Stimulated activated naive B cell treated with anti-CD40 and anti-IgM and Interleukin-4, amounts not matched to agents 10 μg/mL and 1 μg/mL and 100 μg/mL, for 72 hours (primary cell): ENCODE measurements at regions not wholly inside any gene's neighbourhood (a gene's known extent, or its start where the extent isn't known, plus 50 kb on each side); places are given as distances from the start of the nearest gene placed in this dataset.
A peak's percentile ranks its signal among the peaks of the same experiment; 100 is the strongest.
"Not testable (repeated sequence)": the region's sequence is repeated elsewhere in the genome, so short reads cannot be mapped to it uniquely, and the experiment has no call there.

ENCODE experiments used
- ATAC-seq, 2 donors: fragments of 150-1000 bp; cut with Tn5 transposase; replicated peaks; 2 replicates each; pipeline ENCODE4 v1.10.0; 2021; ENCODE audit warnings: moderate library complexity in 1 of 2
- DNase-seq: peaks from one replicate; pipeline ENCODE4 v3.0.0; 2021
- H3K27ac Mint-ChIP-seq: one replicate; pipeline ENCODE4 v1.8.0; 2022; ENCODE audit warnings: mild to moderate bottlenecking, mixed read lengths
- H3K27me3 Mint-ChIP-seq, 2 donors: one replicate each; pipeline ENCODE4 v1.8.0; 2022; ENCODE audit warnings: mixed read lengths in 2 of 2
- H3K36me3 Mint-ChIP-seq, 2 donors: one replicate each; pipeline ENCODE4 v1.8.0; 2022; ENCODE audit warnings: mixed read lengths in 2 of 2, mild to moderate bottlenecking in 1 of 2
- H3K4me1 Mint-ChIP-seq, 2 donors: one replicate each; pipeline ENCODE4 v1.8.0; 2022; ENCODE audit warnings: mixed read lengths in 2 of 2, mild to moderate bottlenecking in 1 of 2
- H3K4me3 Mint-ChIP-seq, 2 donors: one replicate each; pipeline ENCODE4 v1.8.0; 2022; ENCODE audit warnings: mild to moderate bottlenecking in 2 of 2, mixed read lengths in 2 of 2, moderate library complexity in 1 of 2
- H3K9me3 Mint-ChIP-seq, 2 donors: one replicate each; pipeline ENCODE4 v1.8.0; 2022; ENCODE audit warnings: mixed read lengths in 2 of 2, mild to moderate bottlenecking in 1 of 2

DNA sequence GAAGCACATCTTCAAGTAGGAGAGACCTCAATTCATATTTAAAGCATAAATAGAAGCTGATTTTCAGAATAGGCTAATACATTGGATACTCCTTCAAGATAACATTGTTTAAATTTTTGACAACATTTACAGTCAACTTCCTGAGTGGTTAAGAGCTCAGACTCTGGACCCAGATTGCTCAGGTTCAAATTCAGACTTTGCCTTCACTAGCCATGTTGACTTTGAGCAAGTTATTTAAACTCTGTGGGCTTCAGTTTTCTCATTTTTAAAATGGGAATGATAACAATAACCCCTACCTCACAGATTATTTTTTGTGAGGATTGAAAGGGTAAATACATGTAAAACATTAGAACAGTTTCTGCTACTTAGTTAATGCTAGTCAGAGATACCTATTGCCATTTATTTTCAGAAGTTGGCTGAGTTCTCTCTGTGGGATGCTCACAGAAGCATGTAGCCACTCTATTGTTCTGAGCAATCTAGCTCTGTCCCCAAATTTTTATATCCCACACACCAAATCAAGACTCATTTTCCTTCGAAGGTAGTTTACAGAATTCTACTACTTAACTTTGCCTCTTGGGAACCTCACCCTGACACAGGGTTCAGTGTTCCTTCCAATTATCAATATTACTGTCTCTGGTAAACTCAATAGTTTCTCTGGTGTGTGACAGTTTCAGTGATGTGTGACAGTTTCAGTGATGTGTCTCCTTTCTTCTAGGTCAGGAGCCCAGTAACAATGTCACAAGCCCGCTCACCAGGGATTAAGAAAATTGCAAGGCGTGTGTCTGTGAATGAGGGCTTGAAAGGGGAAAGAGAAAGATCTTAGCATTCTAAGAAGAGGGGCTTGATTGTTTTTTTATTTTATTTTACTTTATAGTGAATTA lies 79.4 kb upstream of the OSTN start:
- no peaks in the 10 kb centered on the region for H3K36me3 Mint-ChIP-seq
- H3K9me3 Mint-ChIP-seq = no peaks in the 10 kb centered on the region
- H3K4me3 Mint-ChIP-seq = no peak overlapping the region
- ATAC-seq (no peak), DNase-seq (no peak)
- no peaks in the 10 kb centered on the region for H3K27me3 Mint-ChIP-seq
- no peak overlapping the region for H3K27ac Mint-ChIP-seq
- H3K4me1 Mint-ChIP-seq = no peaks in the 10 kb centered on the region

DNA sequence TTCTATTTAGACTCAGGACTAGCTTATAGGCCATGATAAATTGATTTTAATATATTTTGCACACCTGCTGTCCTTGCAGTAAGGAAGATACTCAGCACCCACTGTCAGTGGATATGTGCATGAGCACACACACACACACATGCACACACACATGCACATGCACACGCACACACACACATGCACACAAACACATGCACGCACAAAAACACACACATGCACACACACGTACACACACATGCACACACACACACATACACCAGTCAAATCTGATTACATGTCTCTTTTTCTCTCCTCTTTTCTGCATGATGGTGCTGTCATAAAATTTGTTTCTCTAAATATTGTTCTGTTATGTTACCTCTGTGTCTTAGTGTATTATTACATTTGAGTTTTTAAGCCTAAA lies 87.3 kb upstream of the OSTN start:
- no peaks in the 10 kb centered on the region for H3K9me3 Mint-ChIP-seq
- H3K36me3 Mint-ChIP-seq = no peaks in the 10 kb centered on the region
- H3K4me1 Mint-ChIP-seq = no peaks in the 10 kb centered on the region
- no peak overlapping the region for H3K4me3 Mint-ChIP-seq
- no peak overlapping the region for H3K27ac Mint-ChIP-seq
- no peak for DNase-seq
- ATAC-seq = no peak
- peaks cover 0 to 3% of the 10 kb centered on the region in 2 donors for H3K27me3 Mint-ChIP-seq

DNA sequence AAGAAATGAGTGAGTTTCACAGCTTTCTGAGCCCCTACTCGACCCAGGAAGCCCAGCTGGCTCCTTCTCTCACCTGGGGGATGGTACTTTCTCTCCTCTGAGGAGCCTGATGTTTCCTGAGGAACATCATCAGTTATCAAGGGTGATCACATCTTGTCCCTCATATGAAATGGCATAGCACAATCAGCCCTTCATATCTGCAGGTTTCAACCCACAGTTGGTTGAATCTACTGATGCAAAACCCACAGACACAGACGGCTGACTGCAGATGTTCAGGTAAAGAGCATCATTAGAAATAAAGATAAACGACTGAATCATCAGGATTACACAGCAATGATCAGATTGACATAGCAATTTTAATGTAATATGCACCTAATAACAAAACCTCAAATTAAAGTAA lies 93.6 kb upstream of the OSTN start:
- no peak overlapping the region for H3K27ac Mint-ChIP-seq
- H3K36me3 Mint-ChIP-seq = no peaks in the 10 kb centered on the region
- DNase-seq = no peak
- no peak overlapping the region for H3K4me3 Mint-ChIP-seq
- peaks cover 5 to 6% of the 10 kb centered on the region in 2 donors for H3K9me3 Mint-ChIP-seq
- peak; percentile 55 to 63 for ATAC-seq
- peaks cover 6% of the 10 kb centered on the region in 2 donors for H3K27me3 Mint-ChIP-seq
- peaks cover 2 to 9% of the 10 kb centered on the region in 2 donors for H3K4me1 Mint-ChIP-seq

DNA sequence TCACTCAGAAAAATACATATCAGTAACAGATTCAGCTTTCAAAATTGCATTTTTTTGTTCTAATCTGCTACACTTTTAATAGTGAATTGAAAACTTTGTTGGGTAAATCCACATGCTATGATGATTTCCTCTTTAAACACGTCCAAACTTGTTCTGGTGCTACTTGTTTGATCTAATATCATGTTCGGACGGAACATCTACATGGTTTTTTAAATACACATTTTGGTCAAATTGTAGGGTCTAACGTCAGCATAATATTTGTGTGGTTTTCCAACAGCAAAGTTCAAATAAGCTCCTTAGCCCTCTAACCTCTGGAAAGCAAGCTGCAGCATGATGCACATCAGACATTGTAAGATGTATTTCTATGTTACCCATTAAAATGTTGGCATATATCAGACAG lies 98.5 kb upstream of the OSTN start:
- no peak overlapping the region for H3K27ac Mint-ChIP-seq
- H3K4me1 Mint-ChIP-seq = peaks cover 2 to 8% of the 10 kb centered on the region in 2 donors
- no peaks in the 10 kb centered on the region for H3K36me3 Mint-ChIP-seq
- H3K9me3 Mint-ChIP-seq = peaks cover 5 to 6% of the 10 kb centered on the region in 2 donors
- DNase-seq = no peak
- H3K27me3 Mint-ChIP-seq = peaks cover 6 to 11% of the 10 kb centered on the region in 2 donors
- no peak for ATAC-seq
- H3K4me3 Mint-ChIP-seq = no peak overlapping the region

DNA sequence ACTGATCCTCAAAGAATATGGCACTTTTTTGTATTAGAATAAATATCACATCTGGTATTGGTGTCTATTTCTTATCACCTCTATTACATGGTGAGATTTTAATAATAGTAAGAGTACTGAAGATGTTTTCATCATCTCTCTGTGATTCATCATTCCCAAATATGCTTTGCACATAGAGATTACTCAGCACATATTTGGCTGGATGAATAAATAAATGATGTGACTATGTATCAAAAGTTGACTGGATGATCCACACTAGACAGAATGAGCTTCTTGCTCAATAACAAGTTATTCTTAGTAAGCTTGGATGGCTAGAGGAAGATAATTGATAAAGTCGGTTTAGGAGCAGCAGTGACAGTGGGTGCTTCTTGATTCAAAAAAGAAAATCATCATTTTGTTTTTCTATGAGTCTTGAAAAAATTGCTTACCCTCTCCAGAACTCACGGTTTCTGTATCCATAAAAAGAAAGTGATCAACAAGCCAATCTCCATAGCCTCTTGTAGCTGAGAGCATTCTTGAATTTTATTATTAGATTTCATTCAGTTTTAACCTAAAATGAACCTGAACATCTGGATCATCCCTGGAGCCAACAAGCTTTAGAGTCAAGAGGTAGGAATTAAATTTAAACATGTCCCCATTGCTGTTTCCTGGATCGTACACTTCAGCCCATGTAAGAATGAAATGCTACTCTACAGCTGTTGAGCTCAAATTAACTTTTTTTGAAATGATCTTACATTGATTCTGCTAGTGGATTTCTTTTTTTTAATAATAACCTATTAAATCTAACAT lies 104.8 kb upstream of the OSTN start:
- peaks cover 0 to 5% of the 10 kb centered on the region in 2 donors for H3K27me3 Mint-ChIP-seq
- no peaks in the 10 kb centered on the region for H3K36me3 Mint-ChIP-seq
- H3K27ac Mint-ChIP-seq = no peak overlapping the region
- no peak overlapping the region for H3K4me3 Mint-ChIP-seq
- ATAC-seq (no peak), DNase-seq (no peak)
- no peaks in the 10 kb centered on the region for H3K9me3 Mint-ChIP-seq
- no peaks in the 10 kb centered on the region for H3K4me1 Mint-ChIP-seq

DNA sequence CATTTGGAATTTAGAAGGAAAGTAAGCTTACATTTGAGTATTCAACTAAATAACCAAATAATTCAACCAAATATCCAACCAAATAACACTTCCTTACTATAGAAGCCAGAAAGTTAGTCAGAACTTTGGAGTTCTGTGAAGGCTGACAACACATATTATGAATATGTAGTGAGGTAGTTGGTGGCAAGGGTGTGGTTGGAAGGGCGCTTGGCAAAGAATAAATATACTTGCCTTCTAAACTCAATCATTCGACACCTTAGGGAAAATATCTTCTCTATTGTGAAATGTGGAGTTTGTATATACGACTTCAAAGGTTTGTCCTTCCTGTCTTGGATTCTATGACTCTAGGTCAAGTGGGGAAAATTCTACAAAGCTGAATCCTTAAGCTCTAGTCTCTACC lies 111.7 kb upstream of the OSTN start:
- Mint-ChIP-seq H3K4me1 (no peaks in the 10 kb centered on the region), H3K9me3 (peaks cover 0 to 2% of the 10 kb centered on the region in 2 donors), H3K27me3 (no peaks in the 10 kb centered on the region), H3K36me3 (no peaks in the 10 kb centered on the region), H3K4me3 (no peak overlapping the region), H3K27ac (no peak overlapping the region)
- no peak for DNase-seq
- ATAC-seq = no peak

DNA sequence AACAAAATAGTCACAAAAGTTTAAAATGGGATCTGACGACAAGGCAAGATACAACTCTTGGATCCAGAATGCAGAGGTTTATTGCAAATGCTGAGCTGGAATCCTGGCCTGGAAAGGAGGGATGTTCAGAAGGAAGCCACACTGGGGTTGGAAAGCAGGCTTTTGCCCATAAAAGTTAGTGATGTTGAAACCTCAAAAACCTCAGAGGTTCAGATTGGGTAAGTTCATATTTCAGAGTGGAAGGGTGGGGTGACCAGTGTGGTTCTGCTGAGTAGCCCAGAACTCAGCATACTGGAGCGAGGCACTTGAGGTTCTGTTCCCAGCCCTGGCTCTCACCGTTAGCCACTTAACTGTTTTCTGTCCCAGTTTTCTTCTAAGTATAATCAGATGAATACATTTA lies 114.0 kb upstream of the OSTN start:
- Mint-ChIP-seq H3K27ac (no peak overlapping the region), H3K9me3 (peaks cover 9 to 10% of the 10 kb centered on the region in 2 donors), H3K27me3 (no peaks in the 10 kb centered on the region), H3K4me1 (no peaks in the 10 kb centered on the region), H3K4me3 (no peak overlapping the region), H3K36me3 (no peaks in the 10 kb centered on the region)
- DNase-seq (no peak), ATAC-seq (no peak)

DNA sequence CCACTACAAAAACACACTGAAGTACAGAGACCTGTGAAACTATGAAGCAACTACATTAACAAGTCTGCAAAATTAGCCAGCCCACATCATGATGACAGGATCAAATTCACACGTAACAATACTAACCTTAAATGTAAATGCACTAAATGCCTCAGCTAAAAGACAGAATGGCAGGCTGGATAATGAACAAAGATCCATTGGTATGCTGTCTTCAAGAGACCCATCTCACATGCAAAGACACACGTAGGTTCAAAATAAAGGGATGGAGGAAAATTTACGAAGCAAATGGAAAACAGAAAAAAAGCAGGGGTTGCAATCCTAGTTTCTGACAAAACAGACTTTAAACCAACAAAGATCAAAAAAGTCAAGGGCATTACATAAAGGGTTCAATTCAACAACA lies 120.1 kb upstream of the OSTN start:
- not testable (repeated sequence) for H3K36me3 Mint-ChIP-seq, ATAC-seq, DNase-seq, H3K27ac Mint-ChIP-seq, H3K4me1 Mint-ChIP-seq, H3K4me3 Mint-ChIP-seq
- peaks cover 7 to 11% of the 10 kb centered on the region in 2 donors for H3K27me3 Mint-ChIP-seq
- H3K9me3 Mint-ChIP-seq = peaks cover 26 to 33% of the 10 kb centered on the region in 2 donors

DNA sequence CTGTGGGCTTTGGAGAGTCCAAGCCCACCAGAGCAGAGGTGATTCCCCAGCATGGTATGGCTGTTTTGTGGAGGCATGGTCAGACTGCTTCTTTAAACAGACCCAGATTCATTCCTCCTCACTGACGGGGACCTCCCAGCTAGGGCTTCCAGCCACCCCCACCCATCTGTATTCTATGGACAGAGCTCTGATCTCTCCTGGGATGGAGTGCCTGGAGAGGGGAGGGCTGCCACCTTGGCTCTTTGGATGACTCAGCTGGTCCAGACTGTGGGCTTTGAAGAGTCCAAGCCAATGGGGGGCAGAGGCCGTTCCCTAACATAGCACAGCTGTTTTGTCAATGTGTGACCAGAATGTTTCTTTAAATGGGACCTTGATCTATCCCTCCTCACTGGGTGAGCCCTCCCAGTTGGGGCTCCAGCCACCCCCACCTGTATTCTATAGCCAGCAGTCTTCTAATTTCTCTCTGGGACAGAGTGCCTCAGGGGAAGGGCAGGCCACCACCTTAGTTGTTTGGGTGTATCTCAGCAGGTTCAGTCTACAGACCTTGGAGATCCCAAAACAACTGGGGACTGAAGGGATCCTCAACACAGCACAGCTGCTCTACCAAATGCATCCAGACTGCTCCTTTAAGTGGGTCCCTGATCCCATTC lies 122.0 kb upstream of the OSTN start:
- H3K4me3 Mint-ChIP-seq = no peak overlapping the region
- no peak overlapping the region for H3K27ac Mint-ChIP-seq
- ATAC-seq = no peak
- H3K4me1 Mint-ChIP-seq = no peaks in the 10 kb centered on the region
- DNase-seq = no peak
- peaks cover 23 to 28% of the 10 kb centered on the region in 2 donors for H3K9me3 Mint-ChIP-seq
- no peaks in the 10 kb centered on the region for H3K36me3 Mint-ChIP-seq
- peaks cover 7 to 11% of the 10 kb centered on the region in 2 donors for H3K27me3 Mint-ChIP-seq

DNA sequence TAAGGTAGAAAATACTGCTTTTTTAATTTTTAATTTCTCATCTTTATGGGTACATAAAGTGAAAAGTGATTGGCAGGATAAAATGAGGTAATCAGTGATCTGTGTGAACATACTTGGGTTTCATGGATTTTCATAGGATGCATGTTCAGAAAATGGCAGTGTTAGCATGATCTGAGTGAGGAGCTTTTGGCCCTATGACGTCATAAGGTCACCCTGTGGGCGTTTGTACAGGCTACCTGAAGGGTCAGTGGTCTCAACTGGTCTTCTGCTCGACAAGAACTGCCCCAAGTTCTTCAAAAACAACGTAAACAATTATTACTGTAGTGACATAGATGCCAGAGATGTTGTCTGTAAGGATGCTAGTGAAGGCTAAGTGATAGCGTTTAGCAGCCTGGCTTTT lies 124.5 kb upstream of the OSTN start:
- DNase-seq = no peak
- H3K9me3 Mint-ChIP-seq = peaks cover 13 to 20% of the 10 kb centered on the region in 2 donors
- no peak for ATAC-seq
- H3K4me1 Mint-ChIP-seq = no peaks in the 10 kb centered on the region
- H3K27me3 Mint-ChIP-seq = peaks cover 7 to 11% of the 10 kb centered on the region in 2 donors
- no peak overlapping the region for H3K27ac Mint-ChIP-seq
- no peak overlapping the region for H3K4me3 Mint-ChIP-seq
- H3K36me3 Mint-ChIP-seq = no peaks in the 10 kb centered on the region

DNA sequence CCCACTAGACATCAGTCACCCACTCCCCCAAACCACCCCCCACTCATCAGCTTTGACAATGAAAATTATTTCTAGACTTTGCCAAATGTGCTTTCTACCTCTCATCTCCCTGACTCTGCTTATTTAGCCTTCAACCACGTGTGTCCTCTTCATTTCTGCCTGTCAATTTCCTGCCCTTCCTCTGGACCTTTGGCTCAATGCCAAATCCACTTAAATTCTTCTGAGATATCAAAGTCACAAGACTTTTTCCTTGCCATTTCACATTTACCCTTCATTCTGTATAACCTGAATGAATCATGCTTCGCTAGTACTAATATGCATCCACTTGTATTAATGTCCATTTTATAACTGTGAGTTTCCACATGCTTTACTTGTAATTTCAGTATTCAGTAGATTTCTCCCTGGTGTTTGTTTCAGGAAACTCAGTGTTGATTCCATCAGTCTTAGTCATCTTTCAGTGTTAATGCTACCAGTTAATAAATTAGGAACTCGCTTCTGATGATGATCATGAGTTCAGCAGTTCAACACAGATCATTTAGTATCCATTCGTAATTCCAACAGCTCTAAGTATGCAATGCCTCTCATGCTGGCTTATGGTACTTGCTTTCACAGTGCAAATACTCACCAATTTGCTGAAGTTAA lies 128.2 kb upstream of the OSTN start:
- Mint-ChIP-seq H3K36me3 (no peaks in the 10 kb centered on the region), H3K27ac (no peak overlapping the region), H3K9me3 (no peaks in the 10 kb centered on the region), H3K4me3 (no peak overlapping the region), H3K4me1 (no peaks in the 10 kb centered on the region), H3K27me3 (peaks cover 0 to 4% of the 10 kb centered on the region in 2 donors)
- DNase-seq (no peak), ATAC-seq (no peak)

DNA sequence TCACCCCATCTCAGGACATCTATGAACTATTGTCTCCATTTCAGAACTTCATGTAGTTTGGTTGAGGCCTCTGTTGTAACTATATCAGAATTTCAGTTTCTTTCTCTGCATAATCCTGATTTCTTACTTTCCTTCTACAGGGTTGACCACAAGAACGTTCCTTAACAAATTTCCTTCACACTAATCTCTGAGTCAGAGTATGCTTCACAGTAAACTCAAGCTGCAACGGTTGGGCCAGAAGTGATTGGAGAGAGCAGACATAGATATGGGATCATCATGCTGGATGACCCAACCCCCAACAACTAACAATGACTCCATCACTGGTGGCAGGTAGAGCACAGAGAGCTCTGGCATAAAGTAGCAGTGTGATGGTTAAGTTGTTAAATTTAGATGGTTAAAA lies 128.8 kb upstream of the OSTN start:
- Mint-ChIP-seq H3K4me1 (no peaks in the 10 kb centered on the region), H3K4me3 (no peak overlapping the region), H3K36me3 (no peaks in the 10 kb centered on the region), H3K27ac (no peak overlapping the region), H3K9me3 (no peaks in the 10 kb centered on the region), H3K27me3 (peaks cover 0 to 4% of the 10 kb centered on the region in 2 donors)
- ATAC-seq = no peak
- no peak for DNase-seq

DNA sequence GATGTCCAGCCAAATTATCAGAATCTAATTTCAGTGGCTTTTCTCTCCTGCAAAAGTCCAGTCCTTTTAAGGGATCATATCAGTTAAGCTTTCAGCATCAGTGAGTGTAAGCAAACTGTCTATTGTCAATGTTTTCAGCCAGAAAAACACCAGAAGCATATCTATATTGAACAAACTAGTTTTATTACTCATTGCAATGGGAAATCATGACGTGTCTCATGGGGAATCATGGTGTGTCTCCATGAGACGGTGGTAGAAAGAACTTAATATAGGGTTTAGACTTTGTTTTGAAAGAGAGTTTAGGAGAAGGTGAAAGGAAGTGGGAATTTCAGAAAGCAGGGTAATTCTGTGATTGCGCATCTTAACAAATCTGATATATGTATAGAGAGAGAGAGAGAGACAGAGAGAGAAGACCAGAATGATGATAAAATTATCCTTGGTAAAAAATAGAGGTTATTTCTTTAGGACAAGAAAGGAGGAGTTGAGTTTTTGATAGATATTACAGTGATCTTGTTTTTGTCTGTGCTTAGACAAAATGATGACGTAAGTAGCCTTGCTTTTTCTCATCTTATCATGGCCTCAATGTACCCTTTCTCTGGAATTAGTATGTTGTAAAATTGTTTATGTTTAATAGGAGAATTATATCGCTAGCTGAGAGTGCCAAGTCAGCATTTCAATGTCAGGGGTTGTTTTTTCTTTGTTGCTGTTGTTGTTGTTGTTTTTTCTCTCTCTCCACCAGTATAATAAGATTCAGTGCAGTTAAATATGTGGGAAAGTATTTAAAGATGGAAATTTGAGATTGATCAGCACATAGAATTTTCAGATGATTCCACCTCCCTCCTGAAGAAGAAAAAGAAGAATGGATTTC lies 129.9 kb upstream of the OSTN start:
- Mint-ChIP-seq H3K27me3 (peaks cover 0 to 4% of the 10 kb centered on the region in 2 donors), H3K27ac (no peak overlapping the region), H3K4me1 (no peaks in the 10 kb centered on the region), H3K4me3 (no peak overlapping the region), H3K36me3 (no peaks in the 10 kb centered on the region), H3K9me3 (no peaks in the 10 kb centered on the region)
- ATAC-seq (no peak), DNase-seq (no peak)
